Esophagus squamous epithelium (tissue), 5 donors: ENCODE measurements at regions not wholly inside any gene's neighbourhood (a gene's known extent, or its start where the extent isn't known, plus 50 kb on each side); places are given as distances from the start of the nearest gene placed in this dataset.
"Not testable (repeated sequence)": the region's sequence is repeated elsewhere in the genome, so short reads cannot be mapped to it uniquely, and the experiment has no call there.

Source experiments
- DNase-seq: peaks from one replicate; lab custom pipeline; 2025; lab: John Stamatoyannopoulos, UW
- H3K27ac ChIP-seq, 4 donors: fragments of 200-600 bp; sonication (generic); one replicate each; pipeline ENCODE4 v1.5.1; 2016 to 2019; ENCODE audit warnings: mild to moderate bottlenecking in 1 of 4
- H3K27me3 ChIP-seq, 4 donors: fragments of 200-600 bp; sonication (generic); 1 replicate in 3 of 4; 2 replicates in 1 of 4; pipeline versions ENCODE4 v1.5.1 to v1.6.0; 2017 to 2021; ENCODE audit warnings: antibody characterized with exemption in 1 of 4
- H3K36me3 ChIP-seq, 3 donors: fragments of 200-600 bp; sonication (generic); one replicate each; pipeline ENCODE4 v1.5.1; 2016 to 2019
- H3K4me1 ChIP-seq, 3 donors: fragments of 200-600 bp; sonication (generic); one replicate each; pipeline ENCODE4 v1.5.1; 2017 to 2019
- H3K4me3 ChIP-seq, 4 donors: fragments of 200-600 bp; sonication (generic); 1 replicate in 3 of 4; 2 replicates in 1 of 4; pipeline ENCODE4 v1.5.1; 2016 to 2019; ENCODE audit warnings: mild to moderate bottlenecking in 2 of 4, moderate library complexity in 1 of 4
- H3K9me3 ChIP-seq, 3 donors: fragments of 200-600 bp; sonication (generic); one replicate each; pipeline ENCODE4 v1.5.1; 2016 to 2019
- CTCF ChIP-seq, 6 experiments: fragments of 450-650 bp in 4 of 6; fragments of 200-600 bp in 2 of 6; sonication (generic) in 2 of 6; IDR thresholded peaks; one replicate each; pipeline ENCODE4 v1.5.1; 2016 to 2019; ENCODE audit warnings: antibody characterized with exemption in 6 of 6, mild to moderate bottlenecking in 4 of 6, moderate library complexity in 4 of 6
- POLR2A ChIP-seq, 4 donors: fragments of 450-650 bp; IDR thresholded peaks; one replicate each; pipeline ENCODE4 v1.6.1; 2017; ENCODE audit warnings: antibody characterized with exemption in 4 of 4, mild to moderate bottlenecking in 4 of 4, moderate library complexity in 3 of 4
- WGBS, 2 donors: methylation state at CpG; one replicate each; pipeline ENCODE4 v1.1.5; 2018; 5-methylcytosine and 5-hydroxymethylcytosine counted together
- intact Hi-C: fragments of 100-400 bp; cut with DNase I; formaldehyde crosslinking; loops from one replicate; pipeline ENCODE4 v1.15.0; 2022
- donor health status: DM: yes; HTN: yes; CAD: no.

DNA sequence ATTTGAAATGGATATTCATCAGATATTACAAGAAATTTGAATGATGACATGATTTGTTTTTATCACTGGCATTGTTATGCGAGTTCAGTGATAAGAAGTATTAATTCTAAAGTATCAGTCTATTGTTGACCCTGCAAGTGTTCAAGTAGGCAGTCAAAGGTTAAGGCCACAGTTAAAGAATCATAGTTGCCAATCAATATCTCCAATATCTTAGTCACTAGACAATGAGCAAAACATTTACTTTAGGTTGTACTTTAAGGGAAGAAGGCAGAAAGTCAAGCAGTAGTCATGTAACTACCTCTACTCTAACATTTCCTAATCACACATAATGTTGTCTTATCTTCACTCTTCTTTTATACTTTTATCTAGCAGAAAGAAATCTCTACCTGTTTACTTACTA lies 709.8 kb downstream of the PCDH17 start:
- DNase-seq, result no peak
- no peaks in the 10 kb centered on the region for H3K4me1 ChIP-seq
- no peak overlapping the region for H3K4me3 ChIP-seq
- no peaks in the 10 kb centered on the region for H3K36me3 ChIP-seq
- WGBS, 2 donors, result 53 to 59% methylated on average over 1 of the region's 1 CpG
- no peaks in the 10 kb centered on the region for H3K27me3 ChIP-seq
- intact Hi-C loops, result no loop called here
- H3K27ac ChIP-seq, result no peak overlapping the region
- H3K9me3 ChIP-seq, result no peaks in the 10 kb centered on the region
- no peak for TF ChIP-seq POLR2A (IDR thresholded peaks at IDR 0.05)
- TF ChIP-seq CTCF (IDR thresholded peaks at IDR 0.05), result no peak

DNA sequence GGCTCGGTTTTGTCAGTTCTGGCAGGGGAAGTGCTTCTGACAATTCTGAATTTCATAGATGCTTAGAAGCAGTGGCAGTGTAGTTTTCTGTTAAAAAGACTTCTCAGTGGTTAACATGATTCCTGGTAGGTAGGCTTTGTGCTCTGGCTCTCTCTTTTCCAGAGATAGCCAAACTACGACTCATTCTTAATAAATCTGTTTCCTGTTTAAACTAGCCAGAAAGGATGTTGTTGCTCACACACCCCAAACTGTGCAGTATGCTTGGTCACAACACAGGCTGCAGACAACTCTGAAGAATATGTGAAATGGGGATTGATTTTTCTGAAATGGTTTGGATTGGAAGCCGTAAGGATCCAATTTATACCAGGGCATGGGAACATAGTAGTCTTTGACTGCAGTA lies 711.5 kb downstream of the PCDH17 start:
- Histone ChIP-seq H3K4me3 (no peak overlapping the region), H3K27ac (no peak overlapping the region), H3K9me3 (no peaks in the 10 kb centered on the region), H3K27me3 (no peaks in the 10 kb centered on the region), H3K36me3 (no peaks in the 10 kb centered on the region), H3K4me1 (no peaks in the 10 kb centered on the region)
- intact Hi-C loops, result no loop called here
- TF ChIP-seq POLR2A (IDR thresholded peaks at IDR 0.05) (no peak), CTCF (IDR thresholded peaks at IDR 0.05) (no peak)
- no peak for DNase-seq
- WGBS, 2 donors, result 43 to 53% methylated on average over 3 of the region's 3 CpGs

DNA sequence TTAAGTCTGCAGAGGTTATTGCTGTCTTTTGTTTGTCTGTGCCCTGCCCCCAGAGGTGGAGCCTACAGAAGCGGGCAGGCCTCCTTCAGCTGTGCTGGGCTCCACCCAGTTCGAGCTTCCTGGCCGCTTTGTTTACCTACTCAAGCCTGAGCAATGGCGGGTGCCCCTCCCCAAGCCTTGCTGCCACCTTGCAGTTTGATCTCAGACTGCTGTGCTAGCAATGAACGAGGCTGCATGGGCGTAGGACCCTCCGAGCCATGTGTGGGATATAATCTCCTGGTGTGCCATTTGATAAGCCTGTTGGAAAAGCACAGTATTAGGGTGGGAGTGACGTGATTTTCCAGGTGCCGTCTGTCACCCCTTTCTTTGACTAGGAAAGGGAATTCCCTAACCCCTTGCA lies 720.6 kb downstream of the PCDH17 start:
- H3K27me3 ChIP-seq, H3K9me3 ChIP-seq, H3K27ac ChIP-seq, DNase-seq, intact Hi-C loops, H3K4me3 ChIP-seq, H3K36me3 ChIP-seq, H3K4me1 ChIP-seq: not testable (repeated sequence)
- WGBS, 2 donors, result 74 to 84% methylated on average over 5 to 8 of the region's 9 CpGs

GRCh38 chr13:58369936-58370335 lies 738.4 kb downstream of the PCDH17 start:
- DNase-seq, result no peak
- Histone ChIP-seq H3K27ac (no peak overlapping the region), H3K4me1 (no peaks in the 10 kb centered on the region), H3K9me3 (no peaks in the 10 kb centered on the region), H3K36me3 (no peaks in the 10 kb centered on the region), H3K27me3 (no peaks in the 10 kb centered on the region), H3K4me3 (no peak overlapping the region)
- intact Hi-C loops, result no loop called here
- WGBS, 2 donors, result 79 to 84% methylated on average over 5 of the region's 5 CpGs
- TF ChIP-seq POLR2A (IDR thresholded peaks at IDR 0.05), result no peak
- TF ChIP-seq CTCF (IDR thresholded peaks at IDR 0.05), result no peak

- Histone ChIP-seq H3K27ac (no peak overlapping the region), H3K27me3 (no peaks in the 10 kb centered on the region), H3K4me1 (no peaks in the 10 kb centered on the region), H3K36me3 (no peaks in the 10 kb centered on the region), H3K9me3 (no peaks in the 10 kb centered on the region), H3K4me3 (no peak overlapping the region)
- WGBS, 2 donors, result 36% methylated on average over 1 of the region's 1 CpG
- DNase-seq, result no peak
- TF ChIP-seq CTCF (IDR thresholded peaks at IDR 0.05), result no peak
- no peak for TF ChIP-seq POLR2A (IDR thresholded peaks at IDR 0.05)
- intact Hi-C loops, result no loop called here
Observed at GRCh38 chr13:58376349-58376748, 744.8 kb downstream of the PCDH17 start.

GRCh38 chr13:58376775-58377174 lies 745.2 kb downstream of the PCDH17 start:
- TF ChIP-seq POLR2A (IDR thresholded peaks at IDR 0.05) (no peak), CTCF (IDR thresholded peaks at IDR 0.05) (no peak)
- 65 to 68% methylated on average over 5 of the region's 5 CpGs for WGBS, 2 donors
- Histone ChIP-seq H3K27me3 (no peaks in the 10 kb centered on the region), H3K27ac (no peak overlapping the region), H3K9me3 (no peaks in the 10 kb centered on the region), H3K4me3 (no peak overlapping the region), H3K4me1 (no peaks in the 10 kb centered on the region), H3K36me3 (no peaks in the 10 kb centered on the region)
- intact Hi-C loops, result no loop called here
- DNase-seq, result no peak
